HG03558 (cell line): ENCODE measurements at regions not wholly inside any gene's neighbourhood (a gene's known extent, or its start where the extent isn't known, plus 50 kb on each side); places are given as distances from the start of the nearest gene placed in this dataset.

Experiments used
- ATAC-seq: cut with Tn5 transposase; IDR thresholded peaks from one replicate; pipeline ENCODE4 v1.9.1; 2021; ENCODE audit warnings: moderate number of reproducible peaks; ENCODE audit not compliant: unreplicated experiment; ENCODE audit errors: extremely low read depth

GRCh38 chr17:77597418-77598240, 360.9 kb upstream of the TNRC6C start:
- no peak for ATAC-seq

DNA sequence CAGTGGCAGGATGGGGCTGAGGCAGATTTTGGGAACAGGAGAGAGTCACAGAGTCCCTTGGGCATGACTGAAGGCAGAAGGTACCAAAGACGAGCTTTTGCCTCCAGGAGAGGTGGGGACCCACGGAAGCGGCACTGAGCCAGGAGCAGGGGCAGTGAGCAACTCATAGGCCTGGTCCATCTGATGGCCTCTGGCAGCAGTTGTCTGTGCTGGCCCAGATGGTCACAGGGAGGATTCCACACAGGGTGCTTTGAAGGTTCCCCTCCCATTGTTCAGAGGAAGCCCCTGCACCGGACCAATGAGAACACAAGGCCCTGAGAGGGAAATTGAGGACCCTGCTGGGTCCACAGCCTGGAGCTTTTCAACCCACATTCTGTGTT, 360.3 kb upstream of the TNRC6C start:
- no peak for ATAC-seq

- ATAC-seq, result no peak
Observed at GRCh38 chr17:77599699-77600098, 358.8 kb upstream of the TNRC6C start.

- ATAC-seq, result no peak
Observed at GRCh38 chr17:77600346-77600745, 358.2 kb upstream of the TNRC6C start.

GRCh38 chr17:77601054-77601979, 357.2 kb upstream of the TNRC6C start:
- ATAC-seq, result no peak

DNA sequence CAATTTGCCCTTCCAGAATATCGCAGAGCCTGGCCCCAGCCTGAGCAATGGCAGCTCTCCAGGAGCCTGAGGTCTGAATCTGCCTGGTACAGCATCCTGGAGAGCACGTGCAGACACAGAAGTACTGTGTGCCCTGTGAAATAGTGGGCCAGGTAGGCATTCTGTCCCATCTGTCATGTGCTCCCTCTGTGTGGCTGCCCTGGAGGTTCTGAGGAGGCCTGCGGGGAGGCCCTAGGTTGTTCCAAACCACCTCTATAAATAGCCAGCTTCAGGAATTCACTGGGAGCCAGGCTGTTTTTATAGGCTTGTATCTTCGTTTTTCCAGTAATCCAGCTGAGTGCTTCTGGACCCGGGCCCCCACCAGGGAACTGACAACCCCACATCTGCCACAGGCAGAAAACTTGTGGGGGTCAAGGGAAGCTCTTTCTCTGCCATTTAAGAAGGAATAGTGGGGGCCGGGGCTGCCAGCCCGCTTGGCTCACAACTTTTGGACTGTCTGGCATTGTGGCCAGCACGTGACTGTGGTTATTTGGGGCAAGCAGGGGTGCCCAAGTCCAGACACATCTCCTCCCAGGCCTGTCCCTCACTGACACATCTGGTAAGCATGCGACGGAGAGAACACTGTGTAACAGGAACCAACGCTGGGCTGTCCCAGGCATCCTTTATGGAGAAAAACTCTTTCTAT, 356.3 kb upstream of the TNRC6C start:
- no peak for ATAC-seq

- ATAC-seq, result no peak
Observed at GRCh38 chr17:77602883-77603640, 355.4 kb upstream of the TNRC6C start.

DNA sequence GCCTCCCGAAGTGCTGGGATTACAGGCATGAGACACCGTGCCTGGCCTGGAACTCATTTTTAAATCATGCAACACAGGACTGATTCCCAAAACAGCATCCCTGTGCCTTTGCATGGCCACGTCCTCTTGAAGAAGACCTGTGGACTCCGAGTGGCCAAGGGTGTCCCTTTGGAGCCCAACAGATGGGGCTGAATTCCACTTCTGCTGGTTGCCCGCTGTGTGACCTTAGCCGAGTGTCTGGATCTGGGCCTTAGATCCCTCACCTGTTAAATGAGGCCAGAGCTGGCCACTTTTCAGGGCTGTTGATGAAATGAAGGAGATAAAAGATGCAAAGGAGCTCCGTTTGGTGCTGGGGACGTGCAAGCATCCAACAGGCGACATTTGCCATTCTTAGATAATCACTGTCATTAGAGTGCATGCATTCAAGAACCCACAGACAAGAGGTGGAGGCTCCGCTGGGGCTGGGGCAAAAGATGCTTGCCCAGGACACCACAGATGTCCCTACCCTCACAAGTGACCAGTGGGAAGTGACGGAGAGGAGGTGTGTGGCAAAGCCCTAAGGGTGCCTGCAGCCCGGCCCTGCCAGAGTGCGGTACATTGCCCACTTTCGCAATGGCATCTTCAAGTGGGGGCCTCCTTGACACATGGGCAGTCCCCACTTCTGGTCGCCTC, 354.1 kb upstream of the TNRC6C start:
- no peak for ATAC-seq

DNA sequence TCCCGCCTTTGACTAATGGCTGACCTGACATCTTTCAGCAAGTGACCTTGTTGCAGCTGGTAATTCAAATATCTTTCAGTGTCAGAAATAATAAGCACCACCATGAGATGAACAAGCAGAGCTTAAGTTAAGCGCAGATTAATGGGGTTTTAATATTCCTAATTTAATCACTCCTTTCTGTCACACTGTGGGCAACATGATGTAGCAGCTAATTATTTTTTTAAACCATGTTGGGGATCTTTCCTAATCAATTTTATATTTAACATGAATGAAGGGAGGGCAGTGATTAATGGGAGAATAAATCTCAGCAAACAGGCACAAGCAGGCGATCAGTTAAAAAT, 353.6 kb upstream of the TNRC6C start:
- ATAC-seq, result no peak

GRCh38 chr17:77606146-77606864, 352.2 kb upstream of the TNRC6C start:
- no peak for ATAC-seq

GRCh38 chr17:77606865-77607210, 351.7 kb upstream of the TNRC6C start:
- no peak for ATAC-seq

DNA sequence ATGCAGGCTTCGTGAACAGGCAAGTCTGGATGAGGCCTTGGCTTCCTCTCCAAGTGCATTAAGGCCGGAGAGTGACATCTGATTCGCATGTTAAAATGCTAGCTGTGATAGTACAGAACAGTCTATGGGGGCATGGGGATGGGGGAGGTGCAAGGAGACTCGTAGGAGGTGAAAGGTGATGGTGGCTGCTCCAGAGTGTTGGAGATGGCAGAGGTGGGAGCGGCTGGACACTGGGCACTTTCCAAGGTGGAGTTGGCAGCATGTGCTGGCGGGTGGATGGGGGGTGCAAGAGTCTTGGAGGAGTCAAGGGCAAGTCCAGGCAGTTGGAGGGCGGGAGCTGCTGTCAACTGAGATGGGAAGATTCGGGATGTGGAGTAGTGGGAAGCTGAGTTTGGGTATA, 350.9 kb upstream of the TNRC6C start:
- ATAC-seq, result no peak

- ATAC-seq, result no peak
Observed at GRCh38 chr17:77608431-77608830, 350.1 kb upstream of the TNRC6C start.

DNA sequence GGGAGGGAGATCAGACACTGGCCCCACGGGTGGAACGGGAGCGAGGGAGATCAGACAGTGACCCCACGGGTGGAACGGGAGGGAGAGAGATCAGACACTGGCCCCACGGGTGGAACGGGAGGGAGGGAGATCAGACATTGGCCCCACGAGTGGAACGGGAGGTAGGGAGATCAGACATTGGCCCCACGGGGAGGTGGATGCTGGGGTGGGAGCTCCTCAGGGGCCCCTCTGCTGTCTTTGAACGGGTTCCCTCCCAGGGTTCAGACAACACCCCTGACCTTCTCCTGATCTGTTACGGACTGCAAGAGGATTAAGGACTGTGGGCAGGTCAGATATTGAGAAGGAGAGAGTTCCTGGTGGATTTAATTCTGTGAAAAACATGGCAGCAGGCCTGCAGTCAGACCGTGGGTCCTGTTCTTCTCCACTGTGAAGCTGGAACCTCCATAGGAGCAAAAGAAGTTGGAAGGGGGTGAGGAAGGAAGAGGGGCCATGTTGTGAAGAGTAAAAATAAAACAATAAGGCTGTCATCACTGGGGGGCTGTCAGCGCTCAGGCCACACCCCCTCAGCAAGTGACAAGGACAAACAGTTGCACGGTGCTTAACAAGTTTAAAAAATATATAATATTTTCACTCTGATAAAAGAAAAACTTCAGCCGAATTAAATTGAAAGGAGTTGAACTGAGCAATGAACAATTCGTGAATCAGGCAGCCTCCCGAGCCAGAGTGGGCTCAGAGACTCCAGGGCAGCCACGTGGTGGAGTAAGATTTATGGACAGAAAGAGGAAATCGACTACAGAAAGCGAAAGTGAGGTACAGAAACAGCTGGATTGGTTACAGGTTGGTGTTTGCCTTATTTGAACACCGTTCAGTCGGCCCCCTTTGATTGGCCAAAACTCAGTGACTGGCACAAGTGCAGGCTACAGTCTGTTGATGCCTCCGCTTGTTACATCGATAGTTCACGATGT, 348.7 kb upstream of the TNRC6C start:
- ATAC-seq, result no peak

DNA sequence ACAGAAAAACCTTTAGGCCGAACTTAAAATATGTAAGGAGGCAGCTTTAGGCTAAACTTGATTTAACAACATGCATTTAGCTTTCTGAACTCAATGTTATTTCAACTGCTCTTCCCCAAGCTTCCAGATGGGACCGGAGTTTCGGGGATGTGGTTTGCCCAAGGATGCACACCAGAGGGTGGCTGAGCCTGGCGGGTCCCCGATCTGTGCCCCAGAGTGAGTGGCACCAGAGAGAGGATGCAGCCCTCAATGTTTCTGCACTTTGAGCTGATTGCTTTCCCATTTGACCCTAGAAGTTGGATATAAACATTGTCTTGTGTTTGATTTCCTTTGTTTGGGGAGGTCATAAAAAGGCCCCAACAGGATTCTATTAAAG, 348.0 kb upstream of the TNRC6C start:
- ATAC-seq, result no peak

GRCh38 chr17:77610972-77611521, 347.5 kb upstream of the TNRC6C start:
- no peak for ATAC-seq

GRCh38 chr17:77611791-77612502, 346.6 kb upstream of the TNRC6C start:
- no peak for ATAC-seq
